ENCODE measurements at regions not wholly inside any gene's neighbourhood (a gene's known extent, or its start where the extent isn't known, plus 50 kb on each side); places are given as distances from the start of the nearest gene placed in this dataset.

- Mint-ChIP-seq H3K9me3 (peaks cover 3% of the 10 kb centered on the region), H3K4me1 (ENCODE audit: low read depth) (no peaks in the 10 kb centered on the region), H3K36me3 (ENCODE audit: low read depth) (no peaks in the 10 kb centered on the region), H3K27ac (no peak overlapping the region), H3K4me3 (no peak overlapping the region), H3K27me3 (no peaks in the 10 kb centered on the region)
- no peak for DNase-seq
- no peak for TF ChIP-seq CTCF (IDR thresholded peaks at IDR 0.05)
- POLR2A ChIA-PET = no interaction called here
- CTCF ChIA-PET = no interaction called here
- intact Hi-C loops (cut with micrococcal nuclease) = no loop called here
- no peak for ATAC-seq
Observed at GRCh38 chr12:125890366-125890905, 825.2 kb downstream of the AACS start.

- Mint-ChIP-seq H3K4me3 (no peak overlapping the region), H3K4me1 (ENCODE audit: low read depth) (no peaks in the 10 kb centered on the region), H3K27me3 (no peaks in the 10 kb centered on the region), H3K9me3 (peaks cover 3% of the 10 kb centered on the region), H3K36me3 (ENCODE audit: low read depth) (no peaks in the 10 kb centered on the region), H3K27ac (no peak overlapping the region)
- no peak for TF ChIP-seq CTCF (IDR thresholded peaks at IDR 0.05)
- POLR2A ChIA-PET = no interaction called here
- CTCF ChIA-PET = no interaction called here
- intact Hi-C loops (cut with micrococcal nuclease) = no loop called here
- ATAC-seq (no peak), DNase-seq (no peak)
Observed at GRCh38 chr12:125890971-125891370, 825.7 kb downstream of the AACS start.

GRCh38 chr12:125892276-125892675 lies 827.0 kb downstream of the AACS start:
- Mint-ChIP-seq H3K4me1 (ENCODE audit: low read depth) (no peaks in the 10 kb centered on the region), H3K9me3 (peaks cover 3% of the 10 kb centered on the region)

GRCh38 chr12:125902991-125903390 lies 837.8 kb downstream of the AACS start:
- CTCF ChIA-PET = no interaction called here
- no peaks in the 10 kb centered on the region for H3K27me3 Mint-ChIP-seq
- POLR2A ChIA-PET = no interaction called here
- TF ChIP-seq CTCF (IDR thresholded peaks at IDR 0.05) = no peak
- no peak overlapping the region for H3K27ac Mint-ChIP-seq
- DNase-seq (no peak), ATAC-seq (no peak)
- H3K9me3 Mint-ChIP-seq = peaks cover 3% of the 10 kb centered on the region
- H3K4me1 Mint-ChIP-seq (ENCODE audit: low read depth) = no peaks in the 10 kb centered on the region
- H3K4me3 Mint-ChIP-seq = no peak overlapping the region
- H3K36me3 Mint-ChIP-seq (ENCODE audit: low read depth) = no peaks in the 10 kb centered on the region
- intact Hi-C loops (cut with micrococcal nuclease) = no loop called here

More at GRCh38 chr12:125892276-125892675, 827.0 kb downstream of the AACS start:
- DNase-seq = no peak
- POLR2A ChIA-PET = no interaction called here
- H3K36me3 Mint-ChIP-seq (ENCODE audit: low read depth) = no peaks in the 10 kb centered on the region
- CTCF ChIA-PET = no interaction called here
- no peaks in the 10 kb centered on the region for H3K27me3 Mint-ChIP-seq
- no peak overlapping the region for H3K27ac Mint-ChIP-seq
- no peak for ATAC-seq
- TF ChIP-seq CTCF (IDR thresholded peaks at IDR 0.05) = no peak
- no peak overlapping the region for H3K4me3 Mint-ChIP-seq
- intact Hi-C loops (cut with micrococcal nuclease) = no loop called here

- ChIA-PET CTCF (no interaction called here), POLR2A (no interaction called here)
- H3K27ac Mint-ChIP-seq = no peak overlapping the region
- H3K4me3 Mint-ChIP-seq = no peak overlapping the region
- H3K27me3 Mint-ChIP-seq = no peaks in the 10 kb centered on the region
- H3K4me1 Mint-ChIP-seq (ENCODE audit: low read depth) = no peaks in the 10 kb centered on the region
- ATAC-seq (no peak), DNase-seq (no peak)
- TF ChIP-seq CTCF (IDR thresholded peaks at IDR 0.05) = no peak
- H3K9me3 Mint-ChIP-seq = peaks cover 3% of the 10 kb centered on the region
- no peaks in the 10 kb centered on the region for H3K36me3 Mint-ChIP-seq (ENCODE audit: low read depth)
- intact Hi-C loops (cut with micrococcal nuclease) = no loop called here
Observed at GRCh38 chr12:125907351-125907750, 842.1 kb downstream of the AACS start.
